Activated T-helper 1 cell treated with anti-CD3 and anti-CD28 coated beads, Interleukin-12 subunit alpha, Interleukin-12 subunit beta, Interleukin-2, Interleukin-4 antibody, amounts not matched to agents 30 ng/mL and 10 ng/mL and 1 ng/mL, durations not matched to agents 14 hours and 24 hours and 36 hours (primary cell): ENCODE measurements at regions not wholly inside any gene's neighbourhood (a gene's known extent, or its start where the extent isn't known, plus 50 kb on each side); places are given as distances from the start of the nearest gene placed in this dataset.

Experiments used
- DNase-seq: peaks from one replicate; pipeline ENCODE4 v3.0.0; 2021; ENCODE audit warnings: low spot score
- H3K27ac Mint-ChIP-seq: one replicate; pipeline ENCODE4 v1.8.0; 2021; ENCODE audit warnings: mild to moderate bottlenecking, mixed read lengths
- H3K27me3 Mint-ChIP-seq: one replicate; pipeline ENCODE4 v1.8.0; 2022; ENCODE audit warnings: mild to moderate bottlenecking, moderate library complexity, mixed read lengths; ENCODE audit not compliant: insufficient read depth
- H3K36me3 Mint-ChIP-seq: one replicate; pipeline ENCODE4 v1.8.0; 2021; ENCODE audit warnings: low read depth, mixed read lengths
- H3K4me1 Mint-ChIP-seq: one replicate; pipeline ENCODE4 v1.8.0; 2021; ENCODE audit warnings: low read depth, mixed read lengths
- H3K4me3 Mint-ChIP-seq: one replicate; pipeline ENCODE4 v1.8.0; 2021; ENCODE audit warnings: mild to moderate bottlenecking, moderate library complexity, mixed read lengths
- H3K9me3 Mint-ChIP-seq: one replicate; pipeline ENCODE4 v1.8.0; 2021; ENCODE audit warnings: mixed read lengths
- intact Hi-C: fragments of 100-400 bp; cut with micrococcal nuclease; formaldehyde crosslinking; loops from one replicate; pipeline ENCODE4 v1.15.1; 2024

- Mint-ChIP-seq H3K4me3 (no peak overlapping the region), H3K9me3 (peaks cover 5% of the 10 kb centered on the region), H3K27ac (no peak overlapping the region), H3K36me3 (no peaks in the 10 kb centered on the region), H3K4me1 (no peaks in the 10 kb centered on the region), H3K27me3 (no peaks in the 10 kb centered on the region)
- intact Hi-C loops: no loop called here
- no peak for DNase-seq
Measured at GRCh38 chr6:155915651-155916050, 460.0 kb upstream of the NOX3 start.

GRCh38 chr6:155913816-155914215 lies 458.2 kb upstream of the NOX3 start:
- H3K36me3 Mint-ChIP-seq: no peaks in the 10 kb centered on the region
- H3K4me1 Mint-ChIP-seq: no peaks in the 10 kb centered on the region
- H3K27me3 Mint-ChIP-seq: no peaks in the 10 kb centered on the region
- DNase-seq: no peak
- intact Hi-C loops: no loop called here
- no peak overlapping the region for H3K4me3 Mint-ChIP-seq
- peaks cover 5% of the 10 kb centered on the region for H3K9me3 Mint-ChIP-seq
- H3K27ac Mint-ChIP-seq: no peak overlapping the region

- Mint-ChIP-seq H3K27ac (no peak overlapping the region), H3K36me3 (no peaks in the 10 kb centered on the region)
- intact Hi-C loops: no loop called here
Measured at GRCh38 chr6:155909710-155910109, 454.1 kb upstream of the NOX3 start.

GRCh38 chr6:155895641-155896040 lies 440.0 kb upstream of the NOX3 start:
- intact Hi-C loops: no loop called here
- no peaks in the 10 kb centered on the region for H3K4me1 Mint-ChIP-seq
- H3K36me3 Mint-ChIP-seq: no peaks in the 10 kb centered on the region
- no peak overlapping the region for H3K27ac Mint-ChIP-seq
- H3K4me3 Mint-ChIP-seq: no peak overlapping the region
- H3K9me3 Mint-ChIP-seq: no peaks in the 10 kb centered on the region
- no peaks in the 10 kb centered on the region for H3K27me3 Mint-ChIP-seq
- no peak for DNase-seq

More at GRCh38 chr6:155909710-155910109, 454.1 kb upstream of the NOX3 start:
- no peak overlapping the region for H3K4me3 Mint-ChIP-seq
- peaks cover 13% of the 10 kb centered on the region for H3K9me3 Mint-ChIP-seq
- DNase-seq: no peak
- no peaks in the 10 kb centered on the region for H3K27me3 Mint-ChIP-seq
- no peaks in the 10 kb centered on the region for H3K4me1 Mint-ChIP-seq

- intact Hi-C loops: no loop called here
- Mint-ChIP-seq H3K9me3 (no peaks in the 10 kb centered on the region), H3K4me3 (no peak overlapping the region), H3K4me1 (no peaks in the 10 kb centered on the region), H3K27ac (no peak overlapping the region), H3K27me3 (no peaks in the 10 kb centered on the region), H3K36me3 (no peaks in the 10 kb centered on the region)
- DNase-seq: no peak
Measured at GRCh38 chr6:155894758-155895157, 439.1 kb upstream of the NOX3 start.

GRCh38 chr6:155894262-155894661 lies 438.6 kb upstream of the NOX3 start:
- Mint-ChIP-seq H3K27me3 (no peaks in the 10 kb centered on the region), H3K4me1 (no peaks in the 10 kb centered on the region), H3K36me3 (no peaks in the 10 kb centered on the region), H3K9me3 (no peaks in the 10 kb centered on the region), H3K4me3 (no peak overlapping the region), H3K27ac (no peak overlapping the region)
- no peak for DNase-seq
- intact Hi-C loops: no loop called here

GRCh38 chr6:155890409-155890808 lies 434.8 kb upstream of the NOX3 start:
- no peaks in the 10 kb centered on the region for H3K4me1 Mint-ChIP-seq
- H3K9me3 Mint-ChIP-seq: no peaks in the 10 kb centered on the region
- no peak for DNase-seq
- no peak overlapping the region for H3K4me3 Mint-ChIP-seq
- intact Hi-C loops: no loop called here
- no peaks in the 10 kb centered on the region for H3K36me3 Mint-ChIP-seq
- H3K27me3 Mint-ChIP-seq: no peaks in the 10 kb centered on the region
- H3K27ac Mint-ChIP-seq: no peak overlapping the region

GRCh38 chr6:155889410-155889809 lies 433.8 kb upstream of the NOX3 start:
- DNase-seq: no peak
- Mint-ChIP-seq H3K27ac (no peak overlapping the region), H3K4me3 (no peak overlapping the region), H3K4me1 (no peaks in the 10 kb centered on the region), H3K27me3 (no peaks in the 10 kb centered on the region), H3K36me3 (no peaks in the 10 kb centered on the region), H3K9me3 (no peaks in the 10 kb centered on the region)
- intact Hi-C loops: no loop called here

- Mint-ChIP-seq H3K4me1 (no peaks in the 10 kb centered on the region), H3K27me3 (no peaks in the 10 kb centered on the region), H3K27ac (no peak overlapping the region), H3K9me3 (no peaks in the 10 kb centered on the region), H3K4me3 (no peak overlapping the region), H3K36me3 (no peaks in the 10 kb centered on the region)
- no peak for DNase-seq
- intact Hi-C loops: no loop called here
Measured at GRCh38 chr6:155887421-155887820, 431.8 kb upstream of the NOX3 start.

GRCh38 chr6:155883741-155884140 lies 428.1 kb upstream of the NOX3 start:
- Mint-ChIP-seq H3K4me1 (no peaks in the 10 kb centered on the region), H3K9me3 (no peaks in the 10 kb centered on the region), H3K27me3 (no peaks in the 10 kb centered on the region), H3K36me3 (no peaks in the 10 kb centered on the region), H3K27ac (no peak overlapping the region), H3K4me3 (no peak overlapping the region)
- DNase-seq: no peak
- intact Hi-C loops: no loop called here

GRCh38 chr6:155883334-155883731 lies 427.7 kb upstream of the NOX3 start:
- H3K9me3 Mint-ChIP-seq: no peaks in the 10 kb centered on the region
- no peak overlapping the region for H3K27ac Mint-ChIP-seq
- no peaks in the 10 kb centered on the region for H3K36me3 Mint-ChIP-seq
- no peak for DNase-seq
- H3K4me3 Mint-ChIP-seq: no peak overlapping the region
- H3K27me3 Mint-ChIP-seq: no peaks in the 10 kb centered on the region
- intact Hi-C loops: no loop called here
- H3K4me1 Mint-ChIP-seq: no peaks in the 10 kb centered on the region

GRCh38 chr6:155882527-155883333 lies 427.1 kb upstream of the NOX3 start:
- intact Hi-C loops: no loop called here
- Mint-ChIP-seq H3K27ac (no peak overlapping the region), H3K36me3 (no peaks in the 10 kb centered on the region), H3K4me1 (no peaks in the 10 kb centered on the region), H3K9me3 (no peaks in the 10 kb centered on the region), H3K4me3 (no peak overlapping the region), H3K27me3 (no peaks in the 10 kb centered on the region)
- DNase-seq: no peak

- no peaks in the 10 kb centered on the region for H3K36me3 Mint-ChIP-seq
- no peak overlapping the region for H3K27ac Mint-ChIP-seq
- no peak for DNase-seq
- no peaks in the 10 kb centered on the region for H3K9me3 Mint-ChIP-seq
- H3K27me3 Mint-ChIP-seq: no peaks in the 10 kb centered on the region
- H3K4me3 Mint-ChIP-seq: no peak overlapping the region
- no peaks in the 10 kb centered on the region for H3K4me1 Mint-ChIP-seq
- intact Hi-C loops: no loop called here
Measured at GRCh38 chr6:155881826-155882526, 426.3 kb upstream of the NOX3 start.
